ENCODE measurements at regions not wholly inside any gene's neighbourhood (a gene's known extent, or its start where the extent isn't known, plus 50 kb on each side); places are given as distances from the start of the nearest gene placed in this dataset.
"Not testable (repeated sequence)": the region's sequence is repeated elsewhere in the genome, so short reads cannot be mapped to it uniquely, and the experiment has no call there.

GRCh38 chr3:127071597-127072001 is 88.7 kb downstream of the PLXNA1 start:
- DNase-seq (ENCODE audit: low spot score): no peak

DNA sequence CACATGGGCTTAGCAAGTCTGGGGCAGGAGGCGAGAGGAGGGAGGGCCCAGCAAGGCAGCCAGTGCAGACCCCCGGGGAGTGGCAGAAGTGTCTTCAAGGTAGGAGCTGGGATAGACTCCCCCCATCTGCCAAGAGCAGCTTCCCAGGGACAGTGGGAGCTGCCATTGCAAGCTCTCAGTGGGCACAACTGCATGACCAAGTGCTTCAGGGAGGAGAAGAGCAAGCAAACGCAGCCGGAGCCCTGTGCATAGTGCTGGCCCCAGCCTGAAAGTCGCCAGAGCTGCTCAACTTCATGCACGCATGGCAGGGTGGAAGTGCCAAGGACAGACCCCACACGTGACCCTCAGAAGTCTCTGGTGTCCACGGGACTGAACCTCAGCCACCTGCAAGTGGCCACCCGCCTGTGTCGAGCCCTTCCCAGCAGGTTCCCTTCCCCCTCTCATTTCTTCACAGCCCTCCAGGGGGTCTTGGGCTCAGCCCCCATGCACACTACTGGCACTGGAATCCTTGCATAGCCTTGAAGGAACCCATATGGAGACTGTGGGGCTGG is 89.4 kb downstream of the PLXNA1 start:
- no peak for DNase-seq (ENCODE audit: low spot score)

GRCh38 chr3:127072971-127073783 is 90.3 kb downstream of the PLXNA1 start:
- no peak for DNase-seq (ENCODE audit: low spot score)

GRCh38 chr3:127073941-127074820 is 91.3 kb downstream of the PLXNA1 start:
- peak; percentile 31 for DNase-seq (ENCODE audit: low spot score)

DNA sequence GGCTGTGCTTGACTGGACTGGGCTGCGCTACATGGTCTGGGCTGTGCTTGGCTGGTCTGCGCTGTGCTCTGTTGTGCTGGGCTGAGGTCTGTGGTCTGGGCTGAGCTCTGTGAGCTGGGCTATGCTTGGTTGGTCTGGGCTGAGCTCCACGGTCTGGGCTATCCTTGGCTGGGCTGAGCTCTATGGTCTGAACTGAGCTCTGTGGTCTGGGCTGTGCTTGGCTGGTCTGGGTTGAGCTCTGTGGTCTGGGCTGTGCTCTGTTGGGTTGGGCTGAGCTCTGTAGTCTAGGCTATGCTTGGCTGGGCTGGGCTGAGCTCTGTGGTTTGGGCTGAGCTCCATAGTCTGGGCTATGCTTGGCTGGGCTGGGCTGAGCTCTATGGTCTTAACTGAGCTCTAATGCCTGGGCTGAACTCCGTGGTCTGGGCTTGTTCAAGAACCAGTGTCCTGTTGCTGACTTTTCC is 92.0 kb downstream of the PLXNA1 start:
- DNase-seq (ENCODE audit: low spot score): peak; percentile 99

GRCh38 chr3:127076166-127076992 is 93.5 kb downstream of the PLXNA1 start:
- not testable (repeated sequence) for DNase-seq (ENCODE audit: low spot score)

DNA sequence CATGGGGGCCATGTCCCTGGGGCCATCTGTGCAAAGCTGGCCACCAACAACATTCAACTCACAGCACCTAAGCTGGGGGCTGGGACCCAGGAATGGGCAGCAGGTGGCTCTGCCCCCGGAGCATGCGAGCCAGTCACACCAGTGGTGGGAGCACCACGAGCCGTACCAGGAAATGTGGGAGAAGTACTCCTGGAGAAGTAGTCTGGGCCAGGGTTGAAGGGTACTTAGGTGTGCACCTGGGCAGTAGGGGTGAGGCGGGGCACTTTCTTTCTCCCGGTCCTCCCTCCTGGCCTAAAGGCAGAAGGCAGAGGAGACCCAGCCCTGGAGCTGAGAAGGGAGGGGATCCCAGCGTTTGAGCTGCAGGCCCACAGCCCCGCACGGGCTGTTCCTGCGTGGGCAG is 94.2 kb downstream of the PLXNA1 start:
- DNase-seq (ENCODE audit: low spot score): no peak

GRCh38 chr3:127077505-127078064 is 94.7 kb downstream of the PLXNA1 start:
- no peak for DNase-seq (ENCODE audit: low spot score)

- DNase-seq (ENCODE audit: low spot score): no peak
These were observed 95.7 kb downstream of the PLXNA1 start for GRCh38 chr3:127078626-127079025.

DNA sequence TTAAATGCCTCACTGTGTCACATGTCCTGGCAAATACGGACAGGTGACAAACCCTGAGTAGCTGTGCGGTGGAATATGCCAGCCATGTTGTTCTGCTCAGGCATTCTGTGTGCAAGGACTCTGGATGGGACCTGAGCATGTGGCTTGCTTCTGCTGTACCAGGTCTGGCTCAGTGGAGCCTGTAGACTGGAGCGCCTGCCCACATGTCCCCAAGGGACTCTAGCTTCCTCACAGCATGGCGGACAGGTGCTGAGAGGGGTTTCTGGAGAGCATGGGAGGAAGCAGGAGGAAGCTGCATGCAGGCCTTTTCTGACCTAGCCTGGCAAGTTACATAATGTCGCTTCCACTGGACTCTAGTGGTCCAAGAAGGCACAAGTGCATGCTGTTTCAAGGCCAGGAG is 96.3 kb downstream of the PLXNA1 start:
- no peak for DNase-seq (ENCODE audit: low spot score)

DNA sequence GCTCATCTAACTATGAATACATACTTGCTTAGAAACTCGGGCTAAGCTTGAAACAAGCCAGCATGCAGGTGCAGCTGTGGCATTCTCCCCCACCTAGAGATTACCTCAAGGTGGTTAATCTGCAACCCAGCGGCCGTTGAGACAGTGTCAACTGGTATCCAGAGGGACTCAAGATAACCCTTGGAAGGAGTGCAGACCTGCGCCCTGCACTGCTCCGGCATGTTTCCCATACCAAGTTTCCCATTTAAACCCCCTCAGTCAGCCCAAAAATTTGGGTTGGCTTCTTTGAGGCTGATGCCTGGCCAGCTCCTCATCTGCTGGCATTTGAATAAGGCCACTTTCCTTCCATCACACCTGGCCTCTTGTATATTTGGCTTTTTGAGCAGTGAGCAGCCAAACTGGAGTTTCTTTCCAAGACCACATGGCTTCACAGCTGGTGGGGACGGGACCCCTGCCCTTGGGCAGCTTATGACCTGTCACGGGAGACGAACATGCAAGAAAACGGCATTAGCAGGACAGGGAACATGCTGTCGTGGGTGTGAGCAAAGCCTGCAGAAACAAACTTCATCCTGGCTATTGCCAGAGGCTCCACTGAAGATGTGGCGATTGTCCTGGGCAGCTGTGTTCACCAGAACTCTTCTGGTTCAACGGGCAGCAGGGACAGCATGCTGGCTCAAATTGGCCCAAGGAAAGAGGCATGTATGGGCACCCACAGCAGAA is 98.2 kb downstream of the PLXNA1 start:
- DNase-seq (ENCODE audit: low spot score): no peak

DNA sequence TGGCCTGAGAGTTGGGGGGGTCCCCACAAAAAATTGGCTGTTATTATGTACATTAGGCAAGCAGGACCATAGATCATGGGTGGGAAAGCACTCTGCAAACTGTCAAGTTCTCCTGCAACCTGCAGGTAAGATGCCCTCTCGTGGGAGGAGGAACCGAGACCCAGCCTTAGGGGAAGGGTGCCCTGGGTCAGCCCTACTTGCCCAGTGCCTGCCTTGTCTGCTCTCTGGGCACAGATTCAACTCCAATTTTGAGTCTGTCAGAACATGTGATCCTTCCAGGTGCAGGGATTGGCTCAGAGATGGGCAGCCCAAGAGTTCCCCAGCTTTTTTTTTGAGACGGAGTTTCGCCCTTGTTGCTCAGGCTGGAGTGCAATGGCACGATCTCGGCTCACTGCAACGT is 99.2 kb downstream of the PLXNA1 start:
- no peak for DNase-seq (ENCODE audit: low spot score)

DNA sequence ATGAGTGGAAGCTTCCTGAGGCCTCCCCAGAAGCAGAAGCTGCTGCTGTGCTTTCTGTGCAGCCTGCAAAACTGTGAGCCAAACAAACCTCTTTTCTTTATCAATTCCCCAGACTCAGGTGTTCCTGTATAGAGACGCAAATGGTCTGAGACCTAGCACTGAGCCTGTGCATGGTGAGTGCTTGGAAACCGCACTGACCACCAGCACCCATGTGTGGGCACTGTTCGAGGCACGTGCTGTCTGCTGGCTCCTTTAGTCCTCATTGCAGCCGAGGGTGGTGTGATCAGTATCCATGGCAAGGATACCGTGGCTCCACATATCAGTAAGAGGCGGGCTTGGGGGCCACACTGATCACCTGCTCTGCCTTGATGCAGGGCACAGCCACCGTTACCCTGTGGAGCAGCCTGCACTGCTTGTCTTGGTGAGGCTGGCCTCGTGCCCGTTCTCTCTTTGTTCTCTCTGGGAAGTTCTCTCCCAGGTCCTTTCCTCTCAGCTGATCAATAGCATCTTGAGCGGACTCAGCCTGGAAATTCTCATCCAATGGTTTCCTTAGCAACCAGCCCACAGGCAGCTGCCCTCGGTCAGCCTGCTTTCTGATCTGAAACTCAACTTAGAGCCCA is 101.0 kb downstream of the PLXNA1 start:
- DNase-seq (ENCODE audit: low spot score): no peak

- DNase-seq (ENCODE audit: low spot score): no peak
These were observed 101.6 kb downstream of the PLXNA1 start for GRCh38 chr3:127084401-127084990.

DNA sequence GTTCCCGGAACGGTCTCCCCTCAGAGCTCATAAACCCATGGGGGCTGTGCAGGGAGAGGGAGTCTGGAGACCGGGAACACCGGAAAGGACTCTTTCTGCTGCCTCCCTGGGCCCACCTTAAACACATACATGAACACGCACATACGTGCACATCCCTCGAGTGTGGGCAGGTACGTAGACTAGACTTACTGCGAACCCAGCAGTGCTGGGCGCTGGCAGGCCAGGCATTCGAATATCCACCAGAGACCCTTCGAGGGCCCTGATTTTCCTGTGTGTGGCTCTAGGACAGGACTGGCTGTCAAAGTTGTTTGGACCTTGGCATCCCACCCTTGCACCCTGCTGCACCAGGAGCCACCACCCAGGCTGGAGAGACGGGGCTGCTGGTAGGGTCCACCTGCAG is 102.7 kb downstream of the PLXNA1 start:
- no peak for DNase-seq (ENCODE audit: low spot score)

GRCh38 chr3:127086591-127086990 is 103.7 kb downstream of the PLXNA1 start:
- not testable (repeated sequence) for DNase-seq (ENCODE audit: low spot score)

- no peak for DNase-seq (ENCODE audit: low spot score)
These were observed 104.5 kb downstream of the PLXNA1 start for GRCh38 chr3:127087441-127087840.

DNA sequence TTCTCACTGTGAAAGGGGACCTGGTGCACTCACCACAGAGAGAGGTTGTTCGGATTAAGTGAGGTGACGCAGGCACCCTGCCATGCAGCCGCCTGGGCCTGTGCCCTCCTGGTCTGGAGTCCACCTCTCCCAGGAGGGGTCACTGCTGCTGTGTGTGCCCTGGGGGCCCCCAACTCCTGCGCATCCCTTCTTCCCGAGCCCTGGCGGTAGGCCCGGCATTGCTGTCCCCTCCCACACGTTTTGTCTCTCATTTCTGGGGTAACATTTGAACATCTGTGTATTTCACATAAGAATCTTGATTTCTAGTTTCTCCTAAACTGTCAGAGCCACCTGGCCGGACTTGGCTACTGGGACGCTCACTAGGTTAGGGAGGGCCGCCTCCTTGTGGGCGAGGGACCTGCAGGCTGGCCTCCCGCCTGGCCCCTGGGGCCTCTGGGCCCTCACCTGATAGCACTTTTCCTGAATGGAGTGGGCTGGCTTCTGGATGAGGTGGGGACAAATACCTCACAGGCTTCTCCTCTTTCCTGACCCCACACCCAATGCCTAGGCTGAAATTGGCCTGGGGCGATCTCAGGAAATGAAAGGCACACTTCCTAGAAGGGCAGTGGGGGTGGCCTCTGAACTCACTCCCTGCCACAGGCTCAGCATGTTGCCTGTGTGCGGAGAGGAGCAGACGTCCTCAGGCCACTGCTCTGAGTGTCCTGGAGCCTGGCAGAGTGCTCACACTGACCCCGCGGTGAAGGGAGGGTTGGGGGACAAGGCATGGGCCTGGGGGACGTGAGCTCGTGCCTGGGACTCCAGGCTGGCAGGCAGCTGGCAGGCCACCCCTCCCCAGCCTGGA is 104.2 kb upstream of the PRR23E start:
- no peak for DNase-seq (ENCODE audit: low spot score)
